ENCODE measurements at regions not wholly inside any gene's neighbourhood (a gene's known extent, or its start where the extent isn't known, plus 50 kb on each side); places are given as distances from the start of the nearest gene placed in this dataset.

DNA sequence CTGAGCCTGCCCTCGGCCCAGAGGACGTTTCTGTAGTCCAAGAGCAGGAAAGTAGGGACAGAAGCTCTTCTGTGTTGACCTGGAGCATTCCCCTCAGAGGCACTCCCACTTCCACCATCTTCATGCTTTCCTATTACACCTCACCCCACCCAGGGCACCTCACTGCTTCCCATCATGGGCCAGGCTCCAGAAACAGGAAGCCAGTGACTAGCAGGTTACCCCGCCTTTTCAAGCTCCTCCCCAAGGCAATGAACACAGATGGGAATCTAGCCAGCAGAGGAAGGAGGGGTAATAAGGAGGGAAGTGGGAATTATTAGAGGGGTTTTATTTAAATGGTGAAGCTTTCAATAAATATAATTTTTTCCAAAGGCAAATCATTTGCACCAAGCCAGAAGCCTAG, 308.8 kb upstream of the MGAT5 start:
- TF ChIP-seq EP300 (IDR thresholded peaks at IDR 0.05; ENCODE audit: borderline replicate concordance in 1 of 2, control insufficient read depth in 1 of 2, low read depth in 2 of 2, low read length in 2 of 2) = no peak
- TF ChIP-seq ETV6 (conservative IDR thresholded peaks at IDR 0.05 in 1 of 2, IDR thresholded peaks at IDR 0.05 in 1 of 2; ENCODE audit: borderline replicate concordance in 1 of 2, low read depth in 1 of 2) = no peak
- no peak for TF ChIP-seq SMAD5 (IDR thresholded peaks at IDR 0.05; ENCODE audit: low read depth)
- no peak for TF ChIP-seq NFYB (IDR thresholded peaks at IDR 0.05; ENCODE audit: insufficient read depth, low read depth, low read length)

Measured in GM12878 (cell line).